Astrocyte of the spinal cord (primary cell): ENCODE measurements at regions not wholly inside any gene's neighbourhood (a gene's known extent, or its start where the extent isn't known, plus 50 kb on each side); places are given as distances from the start of the nearest gene placed in this dataset.

ENCODE experiments used
- DNase-seq: peaks from one replicate; pipeline ENCODE4 v3.0.0; 2011; ENCODE audit warnings: low read depth, low spot score
- H3K4me3 ChIP-seq: 2 replicates; pipeline ENCODE4 v1.5.1; 2011; ENCODE audit warnings: low read depth, mild to moderate bottlenecking, low read length, moderate library complexity
- CTCF ChIP-seq: IDR thresholded peaks from 2 replicates; pipeline ENCODE4 v1.5.1; 2012; ENCODE audit warnings: low read depth, mild to moderate bottlenecking, low read length, inconsistent platforms
- in situ Hi-C: cut with HindIII; loops from 2 replicates; pipeline ENCODE4 v1.10.0; 2017; ENCODE audit warnings: low sequenced_read_pairs

- no peak for TF ChIP-seq CTCF
- no peak overlapping the region for H3K4me3 ChIP-seq
- no peak for DNase-seq
- in situ Hi-C loops: no loop called here
These were observed 372.9 kb upstream of the NFE2L3 start for GRCh38 chr7:25779002-25779546.

- no peak overlapping the region for H3K4me3 ChIP-seq
- TF ChIP-seq CTCF: no peak
- in situ Hi-C loops: no loop called here
- DNase-seq: no peak
These were observed 371.1 kb upstream of the NFE2L3 start for GRCh38 chr7:25780904-25781303.

DNA sequence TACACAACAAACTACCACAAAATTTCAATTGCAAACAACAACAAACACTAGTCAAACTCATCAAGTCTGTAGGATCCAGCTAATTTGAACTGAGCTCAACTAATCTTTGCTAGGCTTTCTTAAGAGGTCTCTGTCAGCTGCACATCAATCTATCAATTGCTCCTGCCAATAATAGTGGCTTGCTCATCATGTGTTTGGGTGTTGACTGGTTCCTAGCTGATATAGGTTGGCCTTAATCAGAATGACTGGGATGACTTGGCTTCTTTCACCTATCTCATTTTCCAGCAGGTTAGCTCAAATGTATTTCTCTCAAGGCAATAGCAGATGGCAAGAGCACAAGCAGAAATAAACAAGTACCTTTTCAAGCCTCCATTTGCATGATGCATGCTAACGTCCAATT, 370.3 kb upstream of the NFE2L3 start:
- no peak for TF ChIP-seq CTCF
- H3K4me3 ChIP-seq: no peak overlapping the region
- DNase-seq: no peak
- in situ Hi-C loops: no loop called here

DNA sequence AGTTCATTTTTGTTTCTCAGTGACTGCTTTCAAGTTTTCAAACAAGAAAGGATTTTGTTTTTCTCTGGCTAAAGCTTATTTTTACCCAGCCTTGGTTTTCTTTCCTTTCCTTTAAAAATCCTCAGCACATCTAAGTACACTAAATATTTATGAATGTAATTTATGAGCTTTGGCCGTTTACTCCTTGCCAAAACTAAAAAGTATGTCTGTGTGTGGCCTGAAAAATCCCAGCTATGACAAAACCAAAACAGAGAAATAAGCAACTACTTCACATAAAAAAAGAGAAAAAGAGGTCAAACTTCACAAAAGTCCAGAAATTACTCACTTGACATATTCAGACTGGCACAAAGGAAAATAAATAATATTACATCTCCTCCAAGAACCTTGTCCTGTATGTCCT, 365.1 kb upstream of the NFE2L3 start:
- no peak for DNase-seq
- no peak overlapping the region for H3K4me3 ChIP-seq
- no peak for TF ChIP-seq CTCF
- in situ Hi-C loops: no loop called here

GRCh38 chr7:25787336-25787735, 364.7 kb upstream of the NFE2L3 start:
- in situ Hi-C loops: no loop called here
- H3K4me3 ChIP-seq: no peak overlapping the region
- DNase-seq: no peak
- no peak for TF ChIP-seq CTCF

GRCh38 chr7:25788371-25788770, 363.6 kb upstream of the NFE2L3 start:
- TF ChIP-seq CTCF: no peak
- in situ Hi-C loops: no loop called here
- no peak for DNase-seq
- H3K4me3 ChIP-seq: no peak overlapping the region
